ENCODE measurements at regions not wholly inside any gene's neighbourhood (a gene's known extent, or its start where the extent isn't known, plus 50 kb on each side); places are given as distances from the start of the nearest gene placed in this dataset.

- TF ChIP-seq CTCF (IDR thresholded peaks at IDR 0.05) (no peak), POLR2A (IDR thresholded peaks at IDR 0.05) (no peak), POLR2AphosphoS5 (IDR thresholded peaks at IDR 0.05) (no peak)
Observed at GRCh38 chr7:22911889-22912288, 89.2 kb upstream of the TOMM7 start.
